C4-2B (cell line): ENCODE measurements at regions not wholly inside any gene's neighbourhood (a gene's known extent, or its start where the extent isn't known, plus 50 kb on each side); places are given as distances from the start of the nearest gene placed in this dataset.

Source experiments
- CTCF ChIP-seq: fragments of 450-650 bp; conservative IDR thresholded peaks from 2 replicates; pipeline ENCODE4 v1.5.1; 2017; ENCODE audit warnings: mild to moderate bottlenecking
- ZFX ChIP-seq: fragments of 450-650 bp; IDR thresholded peaks from 2 replicates; pipeline ENCODE4 v1.6.1; 2017

GRCh38 chr14:54125109-54125508, 168.5 kb upstream of the BMP4 start:
- TF ChIP-seq CTCF (no peak), ZFX (no peak)
